PC-3 (cell line): ENCODE measurements at regions not wholly inside any gene's neighbourhood (a gene's known extent, or its start where the extent isn't known, plus 50 kb on each side); places are given as distances from the start of the nearest gene placed in this dataset.

Experiments
- EZH2phosphoT487 ChIP-seq: fragments of 300-600 bp; sonication (generic); IDR thresholded peaks from 2 replicates; pipeline ENCODE4 v1.6.1; 2018; ENCODE audit warnings: mild to moderate bottlenecking, antibody characterized with exemption, low read length, borderline replicate concordance
- TF ChIP-seq, protein P1 (sequence below): fragments of 300-600 bp; sonication (generic); conservative IDR thresholded peaks from 2 replicates; pipeline ENCODE4 v1.5.1; 2017; ENCODE audit warnings: antibody characterized with exemption, low read depth, mild to moderate bottlenecking, low read length

DNA sequence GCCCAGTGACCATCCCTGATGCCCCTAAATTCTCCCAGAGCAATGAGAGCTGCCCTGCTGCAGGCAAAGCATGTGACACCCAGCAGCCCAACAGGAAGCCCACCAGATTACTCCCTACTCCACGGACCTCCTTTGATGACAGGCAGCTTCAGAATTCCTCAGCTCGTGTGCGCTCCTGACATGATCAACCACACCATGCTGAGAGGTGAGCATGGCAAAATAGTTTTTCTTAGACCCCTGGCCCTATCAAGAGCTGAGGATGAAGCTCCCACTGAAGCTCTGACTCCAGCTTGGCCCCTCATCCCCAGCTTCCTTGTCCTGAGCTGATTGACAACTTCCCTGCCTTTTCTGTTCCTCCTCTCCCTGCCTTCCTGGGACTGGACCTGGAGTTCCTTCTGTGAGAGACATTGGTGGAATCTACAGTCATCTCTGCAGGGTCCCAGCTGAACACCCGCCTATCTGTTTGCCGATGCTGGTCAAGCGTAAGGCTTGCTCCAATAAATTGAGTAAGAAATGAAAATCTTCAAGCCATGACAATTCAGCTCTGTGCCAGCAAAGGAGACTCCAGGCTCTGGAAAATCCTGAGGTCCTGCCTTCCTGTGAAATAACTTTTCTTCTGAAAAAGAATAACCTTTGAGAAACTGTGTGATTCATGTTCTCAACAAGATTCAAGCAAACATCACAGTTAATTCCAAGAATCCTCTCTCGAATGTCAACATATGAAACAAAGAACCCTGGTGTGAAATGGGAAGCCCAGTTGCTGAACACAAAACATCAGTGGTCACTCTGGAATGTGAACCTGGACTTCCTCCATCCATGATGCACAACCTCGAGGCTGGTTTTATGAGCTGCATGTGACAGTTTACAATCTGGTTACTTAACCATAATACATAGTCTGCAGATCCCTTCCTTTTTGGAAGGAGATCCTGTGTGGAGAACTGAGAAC, 201.1 kb downstream of the SPP2 start:
- TF ChIP-seq, protein P1, sequence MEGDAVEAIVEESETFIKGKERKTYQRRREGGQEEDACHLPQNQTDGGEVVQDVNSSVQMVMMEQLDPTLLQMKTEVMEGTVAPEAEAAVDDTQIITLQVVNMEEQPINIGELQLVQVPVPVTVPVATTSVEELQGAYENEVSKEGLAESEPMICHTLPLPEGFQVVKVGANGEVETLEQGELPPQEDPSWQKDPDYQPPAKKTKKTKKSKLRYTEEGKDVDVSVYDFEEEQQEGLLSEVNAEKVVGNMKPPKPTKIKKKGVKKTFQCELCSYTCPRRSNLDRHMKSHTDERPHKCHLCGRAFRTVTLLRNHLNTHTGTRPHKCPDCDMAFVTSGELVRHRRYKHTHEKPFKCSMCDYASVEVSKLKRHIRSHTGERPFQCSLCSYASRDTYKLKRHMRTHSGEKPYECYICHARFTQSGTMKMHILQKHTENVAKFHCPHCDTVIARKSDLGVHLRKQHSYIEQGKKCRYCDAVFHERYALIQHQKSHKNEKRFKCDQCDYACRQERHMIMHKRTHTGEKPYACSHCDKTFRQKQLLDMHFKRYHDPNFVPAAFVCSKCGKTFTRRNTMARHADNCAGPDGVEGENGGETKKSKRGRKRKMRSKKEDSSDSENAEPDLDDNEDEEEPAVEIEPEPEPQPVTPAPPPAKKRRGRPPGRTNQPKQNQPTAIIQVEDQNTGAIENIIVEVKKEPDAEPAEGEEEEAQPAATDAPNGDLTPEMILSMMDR: no peak
- TF ChIP-seq EZH2phosphoT487: no peak
